ENCODE measurements at regions not wholly inside any gene's neighbourhood (a gene's known extent, or its start where the extent isn't known, plus 50 kb on each side); places are given as distances from the start of the nearest gene placed in this dataset.

DNA sequence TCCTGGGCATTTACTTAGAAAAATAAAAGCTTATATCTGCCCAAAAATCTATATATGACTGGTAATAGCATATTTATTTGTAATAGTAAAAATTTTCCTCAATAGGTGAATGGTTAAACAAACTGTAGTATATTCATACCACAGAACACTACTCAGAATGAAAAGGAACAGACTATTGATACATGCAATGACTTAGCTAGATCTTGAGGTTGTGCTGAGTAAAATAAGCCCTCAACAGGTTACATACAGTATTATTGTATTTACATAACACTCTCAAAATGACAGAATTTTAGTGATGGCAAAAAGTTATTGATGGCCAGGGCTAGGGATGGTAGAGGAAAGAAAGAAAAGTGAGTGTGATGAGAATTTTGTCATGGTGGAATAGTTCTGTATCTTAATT, 178.4 kb downstream of the BMP4 start:
- TF ChIP-seq, protein P1, sequence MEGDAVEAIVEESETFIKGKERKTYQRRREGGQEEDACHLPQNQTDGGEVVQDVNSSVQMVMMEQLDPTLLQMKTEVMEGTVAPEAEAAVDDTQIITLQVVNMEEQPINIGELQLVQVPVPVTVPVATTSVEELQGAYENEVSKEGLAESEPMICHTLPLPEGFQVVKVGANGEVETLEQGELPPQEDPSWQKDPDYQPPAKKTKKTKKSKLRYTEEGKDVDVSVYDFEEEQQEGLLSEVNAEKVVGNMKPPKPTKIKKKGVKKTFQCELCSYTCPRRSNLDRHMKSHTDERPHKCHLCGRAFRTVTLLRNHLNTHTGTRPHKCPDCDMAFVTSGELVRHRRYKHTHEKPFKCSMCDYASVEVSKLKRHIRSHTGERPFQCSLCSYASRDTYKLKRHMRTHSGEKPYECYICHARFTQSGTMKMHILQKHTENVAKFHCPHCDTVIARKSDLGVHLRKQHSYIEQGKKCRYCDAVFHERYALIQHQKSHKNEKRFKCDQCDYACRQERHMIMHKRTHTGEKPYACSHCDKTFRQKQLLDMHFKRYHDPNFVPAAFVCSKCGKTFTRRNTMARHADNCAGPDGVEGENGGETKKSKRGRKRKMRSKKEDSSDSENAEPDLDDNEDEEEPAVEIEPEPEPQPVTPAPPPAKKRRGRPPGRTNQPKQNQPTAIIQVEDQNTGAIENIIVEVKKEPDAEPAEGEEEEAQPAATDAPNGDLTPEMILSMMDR (IDR thresholded peaks at IDR 0.05), result no peak
- TF ChIP-seq POLR2A (IDR thresholded peaks at IDR 0.05), result no peak
